ENCODE measurements at regions not wholly inside any gene's neighbourhood (a gene's known extent, or its start where the extent isn't known, plus 50 kb on each side); places are given as distances from the start of the nearest gene placed in this dataset.
A peak's percentile ranks its signal among the peaks of the same experiment; 100 is the strongest.

DNA sequence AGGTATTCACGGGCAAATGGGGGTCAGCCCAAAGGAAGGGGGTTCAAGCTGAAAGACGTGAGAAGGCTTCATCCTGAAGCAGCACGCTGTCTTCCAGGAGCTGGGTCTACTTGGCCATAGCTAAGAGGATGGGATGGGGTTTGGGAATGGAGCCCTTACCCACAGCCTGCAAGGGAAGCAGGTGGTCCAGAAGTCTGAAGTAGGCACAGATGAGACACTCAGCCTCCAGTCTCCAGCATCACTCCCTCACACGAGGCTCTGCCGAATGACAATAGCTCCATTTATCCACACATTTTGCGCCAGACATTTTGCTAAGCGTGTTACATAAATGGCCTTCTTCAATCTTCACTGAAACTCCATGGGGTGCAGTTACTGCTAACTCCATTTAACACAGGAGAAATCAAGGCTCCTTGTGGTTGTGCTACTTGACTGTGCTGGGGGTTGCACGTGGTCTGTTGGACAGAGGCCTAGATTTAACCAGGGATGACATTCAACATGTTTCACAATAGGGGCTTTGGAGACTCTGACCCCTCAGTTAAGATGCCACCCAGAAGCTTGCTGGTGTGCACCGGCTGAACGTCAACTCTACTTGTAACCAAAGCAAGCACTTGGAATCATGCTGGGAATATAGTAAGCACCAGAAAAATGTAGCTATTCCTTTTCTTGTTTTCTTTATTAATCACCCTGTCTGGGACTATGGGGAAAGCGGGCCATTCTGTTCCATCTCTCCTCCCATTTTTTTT is 85.3 kb downstream of the FAM241B start:
- no peaks in the 10 kb centered on the region for H3K27me3 ChIP-seq (ENCODE audit: control insufficient read depth, insufficient read depth, low read length)
- TF ChIP-seq, protein P1, sequence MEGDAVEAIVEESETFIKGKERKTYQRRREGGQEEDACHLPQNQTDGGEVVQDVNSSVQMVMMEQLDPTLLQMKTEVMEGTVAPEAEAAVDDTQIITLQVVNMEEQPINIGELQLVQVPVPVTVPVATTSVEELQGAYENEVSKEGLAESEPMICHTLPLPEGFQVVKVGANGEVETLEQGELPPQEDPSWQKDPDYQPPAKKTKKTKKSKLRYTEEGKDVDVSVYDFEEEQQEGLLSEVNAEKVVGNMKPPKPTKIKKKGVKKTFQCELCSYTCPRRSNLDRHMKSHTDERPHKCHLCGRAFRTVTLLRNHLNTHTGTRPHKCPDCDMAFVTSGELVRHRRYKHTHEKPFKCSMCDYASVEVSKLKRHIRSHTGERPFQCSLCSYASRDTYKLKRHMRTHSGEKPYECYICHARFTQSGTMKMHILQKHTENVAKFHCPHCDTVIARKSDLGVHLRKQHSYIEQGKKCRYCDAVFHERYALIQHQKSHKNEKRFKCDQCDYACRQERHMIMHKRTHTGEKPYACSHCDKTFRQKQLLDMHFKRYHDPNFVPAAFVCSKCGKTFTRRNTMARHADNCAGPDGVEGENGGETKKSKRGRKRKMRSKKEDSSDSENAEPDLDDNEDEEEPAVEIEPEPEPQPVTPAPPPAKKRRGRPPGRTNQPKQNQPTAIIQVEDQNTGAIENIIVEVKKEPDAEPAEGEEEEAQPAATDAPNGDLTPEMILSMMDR (IDR thresholded peaks at IDR 0.05), result no peak
- no peak overlapping the region for H3K27ac ChIP-seq
- no peak overlapping the region for H3K4me3 ChIP-seq (ENCODE audit: low read depth, low read length)
- H3K36me3 ChIP-seq (ENCODE audit: control insufficient read depth, insufficient read depth, low read length), result no peaks in the 10 kb centered on the region
- no peaks in the 10 kb centered on the region for H3K79me2 ChIP-seq
- H3K4me2 ChIP-seq (ENCODE audit: low read length), result no peak overlapping the region
- no peaks in the 10 kb centered on the region for H3K9me3 ChIP-seq (ENCODE audit: control insufficient read depth, low read length)
- no peaks in the 10 kb centered on the region for H3K4me1 ChIP-seq
- H3K9ac ChIP-seq, result no peak overlapping the region
- H2AFZ ChIP-seq, result no peak overlapping the region

DNA sequence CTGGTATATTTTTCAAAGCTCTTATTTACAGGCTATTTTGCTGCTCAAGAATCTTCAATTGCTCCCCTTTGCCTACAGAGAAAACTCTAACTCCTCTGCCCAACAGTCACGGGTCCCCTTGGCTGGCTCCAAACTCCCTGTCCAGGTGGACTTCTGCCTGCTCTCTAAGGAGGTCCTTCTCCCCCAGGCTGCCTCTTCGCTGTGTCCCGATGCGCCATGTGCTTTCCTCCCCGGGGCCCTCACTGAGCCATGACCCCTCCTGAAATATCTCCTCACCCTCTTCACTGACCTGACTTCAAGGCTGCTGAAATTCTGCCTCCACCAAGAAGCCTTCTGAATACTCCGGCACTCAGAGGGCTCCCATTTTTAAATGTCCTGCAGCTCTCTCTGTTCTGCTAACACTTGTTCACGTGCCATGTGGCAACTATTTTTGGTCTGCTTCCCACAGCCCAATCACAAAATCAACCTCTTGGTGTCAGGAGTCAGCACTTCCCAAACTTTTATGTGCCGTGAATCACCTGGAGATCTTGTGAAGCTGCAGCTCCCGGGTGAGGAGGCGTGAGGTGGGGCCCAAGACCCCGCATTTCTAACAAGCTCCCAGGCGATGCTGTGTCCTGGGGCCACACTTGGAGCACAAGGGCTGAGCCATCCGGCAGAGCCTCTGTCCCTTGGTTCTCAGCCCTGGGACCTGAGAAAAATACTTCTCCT is 85.7 kb upstream of the COL13A1 start:
- TF ChIP-seq, protein P1 (IDR thresholded peaks at IDR 0.05), result no peak
- Histone ChIP-seq H3K36me3 (ENCODE audit: control insufficient read depth, insufficient read depth, low read length) (no peaks in the 10 kb centered on the region), H3K9me3 (ENCODE audit: control insufficient read depth, low read length) (no peaks in the 10 kb centered on the region), H3K27ac (no peak overlapping the region), H3K4me2 (ENCODE audit: low read length) (no peak overlapping the region), H3K27me3 (ENCODE audit: control insufficient read depth, insufficient read depth, low read length) (no peaks in the 10 kb centered on the region), H2AFZ (no peak overlapping the region), H3K4me1 (no peaks in the 10 kb centered on the region), H3K4me3 (ENCODE audit: low read depth, low read length) (no peak overlapping the region), H3K79me2 (no peaks in the 10 kb centered on the region), H3K9ac (no peak overlapping the region)

DNA sequence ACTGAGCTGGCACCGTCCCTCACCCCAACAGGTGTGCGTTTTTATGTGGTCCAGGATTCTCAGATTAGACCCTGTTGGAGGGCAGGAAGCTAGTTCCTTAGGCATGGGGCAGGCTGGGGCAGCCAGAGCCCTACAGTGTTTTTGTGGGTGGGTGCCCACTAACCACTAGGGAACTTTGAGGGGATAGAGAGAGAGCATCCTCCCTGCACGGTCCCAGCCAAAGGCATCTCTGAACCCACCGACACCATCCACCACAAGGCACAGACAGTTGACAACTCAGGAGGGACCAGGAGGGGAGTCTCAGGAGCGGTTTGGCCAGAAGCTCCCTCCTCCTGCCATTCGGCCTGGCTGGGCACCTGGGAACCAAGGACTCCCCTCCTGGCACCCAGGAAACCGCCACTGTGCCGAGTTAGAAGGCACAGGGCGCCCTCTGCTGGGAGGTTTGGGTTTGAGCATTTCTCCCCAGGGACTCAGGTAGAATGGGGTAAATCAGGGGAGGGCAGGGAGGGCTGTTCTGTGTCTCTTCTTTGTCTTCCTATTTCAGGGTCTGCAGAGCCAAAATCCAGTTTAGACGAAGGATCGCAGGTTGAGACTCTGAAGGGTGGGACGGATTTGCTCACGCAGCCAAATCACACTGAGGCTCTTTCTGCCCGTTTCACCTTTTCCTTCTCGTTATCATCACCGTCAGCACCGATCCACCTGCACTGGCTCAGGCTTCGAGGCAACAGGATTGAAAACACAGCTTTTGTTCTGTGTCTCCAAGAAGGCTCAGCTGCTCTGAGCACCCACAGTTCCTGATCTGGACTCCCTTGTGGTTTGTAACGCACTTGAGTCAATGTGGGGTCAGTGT is 84.8 kb upstream of the COL13A1 start:
- Histone ChIP-seq H3K79me2 (no peaks in the 10 kb centered on the region), H3K36me3 (ENCODE audit: control insufficient read depth, insufficient read depth, low read length) (no peaks in the 10 kb centered on the region), H3K27me3 (ENCODE audit: control insufficient read depth, insufficient read depth, low read length) (no peaks in the 10 kb centered on the region), H3K9ac (no peak overlapping the region), H3K4me1 (no peaks in the 10 kb centered on the region), H2AFZ (no peak overlapping the region), H3K9me3 (ENCODE audit: control insufficient read depth, low read length) (no peaks in the 10 kb centered on the region), H3K27ac (no peak overlapping the region), H3K4me3 (ENCODE audit: low read depth, low read length) (no peak overlapping the region), H3K4me2 (ENCODE audit: low read length) (no peak overlapping the region)
- TF ChIP-seq, protein P1 (IDR thresholded peaks at IDR 0.05), result peak; percentile 68

DNA sequence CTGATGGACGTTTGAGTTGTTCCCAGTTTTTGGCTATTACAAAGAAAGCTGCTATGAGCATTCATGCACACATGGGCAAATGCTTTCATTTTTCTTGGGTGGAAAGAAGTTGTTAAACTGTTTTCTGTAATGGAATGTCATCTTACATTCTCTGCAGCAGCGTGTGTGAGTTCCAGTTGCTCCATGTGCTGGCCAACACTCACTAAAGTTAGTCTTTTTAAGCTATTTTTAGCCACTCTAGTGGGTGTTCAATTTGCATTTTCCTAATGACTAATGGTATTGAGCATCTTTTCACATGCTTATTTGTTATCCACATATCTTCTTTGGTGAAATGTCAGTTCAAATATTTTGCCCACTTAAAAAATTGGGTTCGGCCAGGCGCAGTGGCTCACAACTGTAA is 82.8 kb upstream of the COL13A1 start:
- Histone ChIP-seq H2AFZ (no peak overlapping the region), H3K4me1 (no peaks in the 10 kb centered on the region), H3K4me2 (ENCODE audit: low read length) (no peak overlapping the region), H3K27ac (no peak overlapping the region), H3K27me3 (ENCODE audit: control insufficient read depth, insufficient read depth, low read length) (no peaks in the 10 kb centered on the region), H3K36me3 (ENCODE audit: control insufficient read depth, insufficient read depth, low read length) (no peaks in the 10 kb centered on the region), H3K9ac (no peak overlapping the region), H3K79me2 (no peaks in the 10 kb centered on the region), H3K4me3 (ENCODE audit: low read depth, low read length) (no peak overlapping the region), H3K9me3 (ENCODE audit: control insufficient read depth, low read length) (no peaks in the 10 kb centered on the region)
- TF ChIP-seq, protein P1 (IDR thresholded peaks at IDR 0.05), result no peak

All from parathyroid adenoma (tissue), 2 donors.